GM19468 (cell line): ENCODE measurements at regions not wholly inside any gene's neighbourhood (a gene's known extent, or its start where the extent isn't known, plus 50 kb on each side); places are given as distances from the start of the nearest gene placed in this dataset.
A peak's percentile ranks its signal among the peaks of the same experiment; 100 is the strongest.
"Not testable (repeated sequence)": the region's sequence is repeated elsewhere in the genome, so short reads cannot be mapped to it uniquely, and the experiment has no call there.

Source experiments
- ATAC-seq: cut with Tn5 transposase; IDR thresholded peaks from one replicate; pipeline ENCODE4 v1.9.1; 2021; ENCODE audit warnings: mild to moderate bottlenecking, moderate library complexity, moderate number of reproducible peaks; ENCODE audit not compliant: unreplicated experiment; ENCODE audit errors: extremely low read depth

DNA sequence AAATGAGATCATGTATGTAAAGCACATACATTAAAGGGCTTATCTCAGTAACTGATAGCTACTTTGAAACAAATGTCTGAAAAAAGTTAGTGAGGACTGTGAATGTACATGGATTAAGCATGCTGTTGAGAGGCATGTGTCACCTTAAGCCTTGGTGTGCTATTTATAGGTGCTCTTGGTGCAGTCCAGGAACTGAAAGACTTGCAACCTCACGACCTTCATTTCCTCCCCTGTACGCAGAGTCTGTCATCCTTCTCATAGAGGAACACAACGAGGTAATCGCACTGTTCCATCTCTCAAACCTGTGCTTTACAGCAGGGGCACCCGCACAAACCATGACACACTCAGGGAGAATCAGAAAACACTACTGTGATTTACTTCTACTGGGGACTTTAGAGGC is 65.6 kb downstream of the UFM1 start:
- peak; percentile 97 for ATAC-seq

DNA sequence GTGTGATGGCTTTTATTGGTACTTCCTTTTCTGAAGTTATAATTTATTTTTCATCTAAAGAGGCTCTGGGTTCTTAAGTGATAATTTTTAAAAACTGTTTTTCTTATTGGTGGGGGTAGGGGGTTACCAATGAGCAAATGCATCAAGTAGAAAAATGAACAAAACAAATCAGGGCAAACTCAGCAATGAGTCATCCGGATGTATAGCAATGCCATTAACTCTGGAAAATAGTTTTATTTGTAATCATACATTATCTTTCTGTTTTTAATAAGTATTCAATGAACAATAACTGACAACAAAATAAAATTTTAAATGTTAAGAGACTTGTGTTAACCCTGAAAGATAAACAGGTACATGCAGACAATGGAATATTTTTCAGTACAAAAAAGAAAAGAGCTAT is 67.6 kb downstream of the UFM1 start:
- no peak for ATAC-seq

DNA sequence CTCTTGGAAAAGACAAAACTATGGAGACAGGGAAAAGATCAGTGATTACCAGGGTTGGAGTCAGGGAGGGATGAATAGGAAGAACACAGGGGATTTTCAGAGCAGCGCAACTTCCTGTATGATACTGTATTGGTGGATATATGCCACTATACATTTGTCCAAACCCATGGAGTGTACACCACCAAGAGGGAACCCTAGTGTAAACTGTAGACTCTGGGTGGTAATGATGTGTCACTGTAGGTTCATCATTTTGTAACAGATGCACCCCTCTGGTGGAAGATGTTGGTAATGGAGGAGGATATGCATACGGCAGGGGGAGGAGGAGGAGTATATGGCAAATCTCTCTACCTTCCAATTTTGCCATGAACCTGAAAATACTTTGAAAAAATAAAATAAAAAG is 68.1 kb downstream of the UFM1 start:
- no peak for ATAC-seq

DNA sequence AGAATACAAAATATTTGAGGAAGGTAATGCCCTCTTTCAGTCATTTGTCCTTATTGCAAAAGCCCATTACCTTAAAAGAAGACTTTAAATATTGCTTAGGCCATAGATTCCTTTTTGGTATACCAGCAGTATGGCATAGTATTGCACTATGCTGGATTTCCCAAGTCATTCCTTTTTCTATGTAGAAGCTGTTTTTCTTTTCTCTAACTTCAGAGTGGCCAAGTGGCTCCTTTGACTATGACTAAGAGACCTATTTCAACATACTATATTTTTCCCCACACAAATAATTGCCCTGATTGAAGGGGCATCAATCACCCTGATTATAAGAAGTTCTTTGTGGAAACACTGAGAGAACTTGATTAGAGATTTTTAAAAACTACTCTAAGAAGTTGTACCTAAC is 68.6 kb downstream of the UFM1 start:
- no peak for ATAC-seq

DNA sequence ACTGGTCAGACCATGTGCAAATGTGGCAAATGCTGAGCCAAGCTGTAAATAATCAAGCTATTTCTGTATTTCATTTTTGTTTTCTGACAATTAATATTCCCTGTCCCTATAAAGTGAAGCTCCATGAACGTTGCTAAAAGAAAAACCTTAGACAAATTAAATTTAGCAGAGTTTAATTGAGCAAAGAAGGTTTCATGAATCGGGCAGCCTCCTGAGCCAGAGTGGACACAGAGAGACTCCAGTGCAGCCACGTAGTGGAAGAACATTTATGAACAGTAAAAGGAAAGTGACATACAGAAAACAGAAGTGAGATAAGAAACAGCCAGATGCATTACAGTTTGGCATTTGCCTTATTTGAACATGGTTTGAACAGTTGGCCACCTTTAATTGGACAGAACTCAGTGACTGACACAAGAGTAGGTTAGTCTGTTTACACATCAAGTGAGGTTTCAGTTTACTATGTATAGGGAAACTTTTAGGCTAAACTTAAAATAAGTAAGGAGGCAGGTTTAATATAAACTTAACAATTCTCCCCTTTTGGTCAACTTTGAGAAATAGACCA is 69.7 kb downstream of the UFM1 start:
- ATAC-seq = peak; percentile 24

GRCh38 chr13:38421590-38422560 is 72.2 kb downstream of the UFM1 start:
- ATAC-seq = no peak

DNA sequence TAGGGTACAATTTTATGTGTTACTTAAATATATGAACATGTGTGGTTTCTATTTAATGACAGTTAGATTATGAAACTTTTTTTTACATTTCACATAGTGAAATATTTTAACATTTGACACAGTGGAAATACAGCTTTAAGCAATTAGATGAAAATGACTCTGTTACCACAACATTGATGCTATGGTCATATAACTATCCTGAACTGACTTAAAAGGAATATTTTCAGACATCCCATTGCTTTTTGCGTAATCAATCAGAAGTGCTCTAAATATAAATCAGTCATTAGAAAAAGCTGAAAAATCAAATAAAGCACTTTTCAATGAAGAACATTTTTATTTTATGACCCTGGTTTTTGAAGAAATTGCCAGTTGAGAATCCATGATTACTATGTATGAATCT is 80.3 kb downstream of the UFM1 start:
- no peak for ATAC-seq

DNA sequence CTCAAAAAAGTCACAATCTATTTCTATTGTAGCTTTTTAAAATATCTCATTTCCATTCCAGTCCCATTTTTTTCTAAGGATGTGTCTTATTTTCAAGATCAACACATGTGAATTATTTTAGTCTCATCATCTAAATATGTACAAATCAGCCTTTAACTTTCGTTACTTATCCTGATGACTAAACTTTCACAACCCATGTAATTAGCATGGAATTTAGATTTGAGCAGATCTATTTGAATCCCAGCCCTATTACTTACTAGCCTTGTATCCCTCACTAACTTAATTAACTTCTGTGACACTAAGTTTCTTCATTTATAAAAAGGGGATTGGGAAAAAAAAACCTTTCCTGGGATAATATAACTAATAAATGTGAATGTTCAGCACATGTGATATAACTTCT is 81.1 kb downstream of the UFM1 start:
- ATAC-seq = no peak

DNA sequence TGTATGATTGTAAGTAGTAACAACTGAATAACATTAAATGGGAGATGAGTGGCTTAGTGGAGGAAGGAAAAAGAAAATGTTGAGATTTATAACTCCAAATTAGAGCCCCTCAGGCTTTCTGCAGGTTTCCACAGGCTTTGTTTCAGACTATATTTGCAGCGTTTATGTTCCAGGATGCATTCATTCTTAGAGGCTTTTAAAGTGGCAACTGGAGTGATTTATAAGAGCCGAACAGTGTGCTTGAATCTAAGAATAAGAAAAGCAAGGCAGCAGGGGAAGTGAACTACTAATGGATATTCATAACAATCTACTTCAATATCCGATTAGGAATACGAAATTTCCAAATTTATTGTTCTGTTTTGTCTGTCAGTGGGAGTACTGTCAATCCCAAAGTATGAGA is 91.0 kb downstream of the UFM1 start:
- ATAC-seq = no peak

- ATAC-seq = no peak
These were observed 95.3 kb downstream of the UFM1 start for GRCh38 chr13:38444904-38445303.

- ATAC-seq = no peak
These were observed 103.0 kb downstream of the UFM1 start for GRCh38 chr13:38452656-38453055.

- ATAC-seq = no peak
These were observed 113.0 kb downstream of the UFM1 start for GRCh38 chr13:38462605-38463004.

- ATAC-seq = no peak
These were observed 113.4 kb downstream of the UFM1 start for GRCh38 chr13:38463048-38463447.

GRCh38 chr13:38472411-38472810 is 122.8 kb downstream of the UFM1 start:
- not testable (repeated sequence) for ATAC-seq

DNA sequence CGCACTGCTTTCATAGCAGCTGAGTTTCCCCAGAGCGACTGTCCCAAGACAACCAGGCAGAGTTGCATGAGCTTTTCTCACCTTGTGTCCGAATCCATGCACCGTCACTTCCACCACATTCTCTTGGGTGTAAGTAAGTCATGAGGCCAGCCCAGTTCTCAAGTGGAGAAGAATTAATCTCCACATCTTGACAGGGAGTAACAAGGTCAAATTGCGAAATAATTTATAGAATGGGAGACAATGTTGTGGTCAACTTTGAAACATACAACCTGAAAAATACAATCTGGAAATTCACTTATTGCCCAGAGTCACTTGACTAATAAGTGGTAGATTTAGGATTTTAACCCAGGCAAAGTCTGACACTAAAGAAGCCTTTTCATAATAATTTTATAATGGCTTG is 123.7 kb downstream of the UFM1 start:
- ATAC-seq = no peak

DNA sequence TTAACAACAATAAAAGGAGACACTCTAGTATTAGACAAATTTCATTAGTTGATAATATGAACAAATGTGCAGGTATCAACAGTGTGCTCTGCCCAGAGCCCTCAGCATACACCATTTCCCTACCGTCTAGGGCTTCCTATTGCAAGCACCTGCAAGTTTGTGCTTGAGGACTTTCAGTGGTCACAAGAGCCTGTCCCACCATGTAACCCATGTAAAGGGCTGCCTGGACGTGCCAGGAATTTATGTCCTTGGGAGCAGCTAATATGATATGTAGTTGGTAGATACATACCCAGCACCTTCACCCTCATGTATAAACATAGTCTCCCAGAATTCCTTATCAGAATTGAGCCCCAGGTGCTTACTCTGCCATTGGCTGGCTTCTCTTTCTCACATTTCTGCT is 128.0 kb downstream of the UFM1 start:
- ATAC-seq = no peak

DNA sequence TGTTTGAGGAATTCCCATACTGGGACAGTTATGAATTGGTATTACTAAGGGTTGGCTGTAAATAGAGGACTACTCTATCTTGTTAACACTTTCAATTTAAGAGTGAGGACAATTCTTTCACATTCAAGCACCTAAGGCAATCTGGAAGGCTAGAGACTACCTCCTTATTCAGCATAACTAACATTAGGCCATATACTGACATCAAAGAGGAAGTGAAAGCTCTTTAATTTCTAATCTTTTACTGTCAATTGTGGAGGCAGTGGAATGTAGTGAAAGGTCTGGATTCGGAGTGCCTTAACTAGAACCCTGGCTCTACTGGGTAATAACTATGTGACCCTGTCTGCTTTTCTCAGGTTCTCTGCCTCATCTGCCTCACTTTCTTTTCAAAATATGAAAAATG is 134.0 kb downstream of the UFM1 start:
- ATAC-seq = no peak

DNA sequence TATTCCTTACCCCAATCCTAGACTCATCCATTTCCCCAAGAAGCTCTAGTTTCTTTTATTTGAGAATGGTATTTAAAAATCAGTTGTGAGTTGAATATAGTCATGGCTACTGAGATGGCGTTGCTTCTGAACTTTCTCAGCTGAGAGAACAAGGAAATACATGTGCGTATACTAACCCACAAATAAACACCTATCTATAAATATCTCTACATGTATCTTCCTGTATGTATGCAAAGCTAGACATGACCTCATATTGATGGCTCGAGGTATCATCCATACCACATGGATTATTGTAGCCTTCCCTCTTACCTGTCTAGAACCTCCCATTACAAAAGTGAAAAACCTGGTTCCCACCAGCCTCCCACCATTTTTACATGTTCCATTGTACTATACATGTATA is 141.0 kb downstream of the UFM1 start:
- ATAC-seq = no peak

- ATAC-seq = no peak
These were observed 144.8 kb downstream of the UFM1 start for GRCh38 chr13:38494445-38494844.

- ATAC-seq = no peak
These were observed 147.3 kb downstream of the UFM1 start for GRCh38 chr13:38496917-38497316.

- no peak for ATAC-seq
These were observed 148.6 kb downstream of the UFM1 start for GRCh38 chr13:38498271-38498670.

DNA sequence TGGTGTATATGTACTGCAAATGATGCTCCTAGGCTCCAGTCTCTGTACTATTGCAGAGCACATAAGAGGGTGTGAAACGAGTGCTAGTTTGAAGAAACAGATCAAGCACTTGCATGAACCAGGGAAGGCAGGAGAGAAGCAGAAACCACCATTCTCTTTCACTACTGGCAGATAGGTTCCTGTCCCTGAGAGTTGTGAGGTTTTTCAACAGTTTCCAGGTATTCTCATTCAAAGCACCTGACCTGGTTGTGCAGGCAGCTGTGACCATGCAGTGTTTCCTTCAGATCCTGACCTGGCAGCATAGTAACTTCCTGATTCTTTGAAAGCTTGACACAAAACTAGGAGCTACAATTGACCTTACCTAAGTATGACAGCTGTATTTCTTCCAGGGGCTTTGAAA is 164.9 kb downstream of the UFM1 start:
- no peak for ATAC-seq
